ENCODE measurements at regions not wholly inside any gene's neighbourhood (a gene's known extent, or its start where the extent isn't known, plus 50 kb on each side); places are given as distances from the start of the nearest gene placed in this dataset.
"Not testable (repeated sequence)": the region's sequence is repeated elsewhere in the genome, so short reads cannot be mapped to it uniquely, and the experiment has no call there.

- TF ChIP-seq, protein P1, sequence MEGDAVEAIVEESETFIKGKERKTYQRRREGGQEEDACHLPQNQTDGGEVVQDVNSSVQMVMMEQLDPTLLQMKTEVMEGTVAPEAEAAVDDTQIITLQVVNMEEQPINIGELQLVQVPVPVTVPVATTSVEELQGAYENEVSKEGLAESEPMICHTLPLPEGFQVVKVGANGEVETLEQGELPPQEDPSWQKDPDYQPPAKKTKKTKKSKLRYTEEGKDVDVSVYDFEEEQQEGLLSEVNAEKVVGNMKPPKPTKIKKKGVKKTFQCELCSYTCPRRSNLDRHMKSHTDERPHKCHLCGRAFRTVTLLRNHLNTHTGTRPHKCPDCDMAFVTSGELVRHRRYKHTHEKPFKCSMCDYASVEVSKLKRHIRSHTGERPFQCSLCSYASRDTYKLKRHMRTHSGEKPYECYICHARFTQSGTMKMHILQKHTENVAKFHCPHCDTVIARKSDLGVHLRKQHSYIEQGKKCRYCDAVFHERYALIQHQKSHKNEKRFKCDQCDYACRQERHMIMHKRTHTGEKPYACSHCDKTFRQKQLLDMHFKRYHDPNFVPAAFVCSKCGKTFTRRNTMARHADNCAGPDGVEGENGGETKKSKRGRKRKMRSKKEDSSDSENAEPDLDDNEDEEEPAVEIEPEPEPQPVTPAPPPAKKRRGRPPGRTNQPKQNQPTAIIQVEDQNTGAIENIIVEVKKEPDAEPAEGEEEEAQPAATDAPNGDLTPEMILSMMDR (IDR thresholded peaks at IDR 0.05; ENCODE audit: insufficient read depth, low read depth, low read length), result no peak
- DNase-seq (ENCODE audit: low read depth), result no peak
- no peak overlapping the region for H3K4me3 ChIP-seq (ENCODE audit: low read depth, low read length)
Observed at GRCh38 chr3:160100610-160101009, 112.0 kb downstream of the IL12A start.

DNA sequence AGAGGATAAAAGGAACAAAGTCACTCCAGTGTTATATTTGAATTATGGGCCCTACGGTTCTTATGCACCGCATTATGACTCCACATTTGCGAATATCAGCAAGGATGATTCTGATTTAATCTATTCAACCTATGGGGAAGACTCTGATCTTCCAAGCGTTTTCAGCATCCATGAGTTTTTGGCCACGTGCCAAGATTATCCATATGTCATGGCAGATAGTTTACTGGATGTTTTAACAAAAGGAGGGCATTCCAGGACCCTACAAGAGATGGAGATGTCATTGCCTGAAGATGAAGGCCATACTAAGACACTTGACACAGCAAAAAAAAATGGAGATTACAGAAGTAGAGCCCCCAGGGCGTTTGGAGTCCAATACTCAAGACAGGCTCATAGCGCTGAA, 113.4 kb downstream of the IL12A start:
- H3K4me3 ChIP-seq (ENCODE audit: low read depth, low read length); DNase-seq (ENCODE audit: low read depth): not testable (repeated sequence)

DNA sequence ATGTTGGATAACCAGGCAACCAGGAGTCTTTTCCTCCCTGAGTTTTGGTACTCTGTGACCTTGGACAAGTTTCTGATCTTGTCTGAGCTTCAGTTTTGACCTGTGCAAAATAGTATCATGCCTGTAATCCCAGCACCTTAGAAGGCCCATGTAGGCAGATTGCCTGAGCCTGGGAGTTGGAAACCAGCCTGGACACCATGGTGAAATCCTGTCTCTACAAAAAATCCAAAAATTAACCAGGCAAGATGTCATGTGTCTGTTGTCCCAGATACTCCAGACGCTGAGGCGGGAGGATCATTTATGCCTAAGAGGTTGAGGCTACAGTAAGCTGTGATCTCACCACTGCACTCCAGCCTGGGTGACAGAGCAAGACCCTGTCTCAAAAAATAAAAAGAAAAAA, 114.8 kb downstream of the IL12A start:
- no peak for DNase-seq (ENCODE audit: low read depth)
- no peak overlapping the region for H3K4me3 ChIP-seq (ENCODE audit: low read depth, low read length)
- TF ChIP-seq, protein P1 (IDR thresholded peaks at IDR 0.05; ENCODE audit: insufficient read depth, low read depth, low read length), result no peak

DNA sequence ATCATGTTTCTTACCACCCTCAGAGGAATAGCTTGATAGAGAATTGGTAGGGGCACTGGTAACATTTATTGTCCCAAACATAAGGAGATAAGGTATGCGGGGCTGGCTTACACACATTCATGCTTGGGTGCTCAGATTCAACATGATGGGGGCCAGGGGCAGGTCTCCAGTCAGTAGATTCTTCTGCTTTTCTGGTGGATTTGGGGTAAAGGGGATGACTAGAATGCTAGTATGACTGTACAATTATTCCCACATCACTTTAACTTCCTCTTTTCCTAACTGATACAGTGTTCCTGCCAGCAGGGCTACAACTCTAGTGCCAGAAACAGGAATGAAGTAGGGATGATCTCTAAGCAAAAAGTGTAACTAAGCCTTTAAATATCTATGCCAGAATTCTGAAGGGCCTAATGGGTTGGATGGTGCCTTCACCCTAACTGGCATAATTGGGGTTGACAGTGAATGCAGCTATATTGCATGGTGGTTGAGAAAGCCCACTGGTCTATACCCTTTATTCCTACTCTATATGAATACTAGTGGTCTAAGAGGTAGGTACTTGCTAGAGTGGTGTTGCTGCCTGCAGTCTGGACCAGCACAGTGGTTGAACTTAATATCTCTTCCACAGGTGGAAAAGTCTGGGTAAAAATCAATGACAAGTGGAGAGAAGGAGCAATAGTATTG, 117.4 kb downstream of the IL12A start:
- H3K4me3 ChIP-seq (ENCODE audit: low read depth, low read length), result no peak overlapping the region
- TF ChIP-seq, protein P1 (IDR thresholded peaks at IDR 0.05; ENCODE audit: insufficient read depth, low read depth, low read length), result no peak
- no peak for DNase-seq (ENCODE audit: low read depth)

GRCh38 chr3:160106905-160107861, 118.0 kb upstream of the C3orf80 start:
- no peak overlapping the region for H3K4me3 ChIP-seq (ENCODE audit: low read depth, low read length)
- no peak for DNase-seq (ENCODE audit: low read depth)
- TF ChIP-seq, protein P1 (IDR thresholded peaks at IDR 0.05; ENCODE audit: insufficient read depth, low read depth, low read length), result no peak

DNA sequence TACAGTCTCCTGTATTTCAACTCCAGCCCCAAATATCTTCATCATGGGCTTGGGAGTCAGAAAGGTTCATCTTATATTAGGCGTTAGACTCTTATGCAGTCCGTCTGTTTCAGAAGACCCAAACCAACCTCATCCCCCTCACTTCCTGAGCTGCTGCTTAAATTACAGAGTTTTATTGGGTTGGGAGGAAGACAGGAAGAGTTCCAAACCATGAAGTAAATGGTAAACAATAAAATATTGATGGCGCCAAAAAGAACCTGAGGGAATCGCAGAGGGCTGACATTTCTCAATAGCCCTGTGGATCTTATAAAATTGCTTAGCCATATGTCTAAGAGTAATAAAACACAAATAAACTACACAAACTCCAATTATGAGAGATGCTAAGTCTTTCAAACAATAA, 116.9 kb upstream of the C3orf80 start:
- TF ChIP-seq, protein P1 (IDR thresholded peaks at IDR 0.05; ENCODE audit: insufficient read depth, low read depth, low read length), result no peak
- H3K4me3 ChIP-seq (ENCODE audit: low read depth, low read length), result no peak overlapping the region
- no peak for DNase-seq (ENCODE audit: low read depth)

DNA sequence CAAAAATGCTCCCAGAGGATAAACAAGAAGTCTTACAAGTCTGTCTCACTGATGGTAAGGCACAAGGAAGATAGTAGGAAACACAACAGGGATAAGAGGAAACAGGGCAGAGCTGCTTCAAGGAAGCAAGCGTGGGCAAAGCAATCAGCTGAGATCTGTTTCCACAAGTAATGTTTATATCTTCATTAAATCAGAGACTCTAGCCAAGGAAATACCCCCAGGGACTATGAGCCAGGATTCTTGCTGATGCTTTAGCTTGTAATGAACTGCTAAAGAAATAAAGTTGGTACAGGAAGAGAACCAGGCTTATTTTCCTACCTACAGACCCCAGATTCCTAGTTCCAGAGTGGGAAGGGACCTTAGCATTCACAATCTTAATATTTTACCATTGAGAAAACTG, 112.7 kb upstream of the C3orf80 start:
- TF ChIP-seq, protein P1 (IDR thresholded peaks at IDR 0.05; ENCODE audit: insufficient read depth, low read depth, low read length), result no peak
- no peak overlapping the region for H3K4me3 ChIP-seq (ENCODE audit: low read depth, low read length)
- no peak for DNase-seq (ENCODE audit: low read depth)
